ENCODE measurements at regions not wholly inside any gene's neighbourhood (a gene's known extent, or its start where the extent isn't known, plus 50 kb on each side); places are given as distances from the start of the nearest gene placed in this dataset.

- TF ChIP-seq GATA2 (IDR thresholded peaks at IDR 0.05; ENCODE audit: low read depth, low read length) (peak; percentile 37; the same call in 1 of the 2 replicates), GATA3 (IDR thresholded peaks at IDR 0.05; ENCODE audit: low read depth, low read length) (no peak)
These were observed 384.3 kb downstream of the PTPRU start for GRCh38 chr1:29620631-29621030.

Measured in SH-SY5Y (cell line).